Osteocyte (in vitro differentiated cells): ENCODE measurements at regions not wholly inside any gene's neighbourhood (a gene's known extent, or its start where the extent isn't known, plus 50 kb on each side); places are given as distances from the start of the nearest gene placed in this dataset.
"Not testable (repeated sequence)": the region's sequence is repeated elsewhere in the genome, so short reads cannot be mapped to it uniquely, and the experiment has no call there.

ENCODE experiments used
- DNase-seq: peaks from one replicate; pipeline ENCODE4 v3.0.0; 2021; ENCODE audit warnings: mixed read lengths; ENCODE audit not compliant: unreplicated experiment; ENCODE audit errors: extremely low spot score
- H3K27ac Mint-ChIP-seq: one replicate; pipeline ENCODE4 v1.8.0; 2021; ENCODE audit warnings: mild to moderate bottlenecking, mixed read lengths; ENCODE audit not compliant: unreplicated experiment
- H3K27me3 Mint-ChIP-seq: one replicate; pipeline ENCODE4 v1.8.0; 2021; ENCODE audit warnings: mixed read lengths; ENCODE audit not compliant: unreplicated experiment
- H3K36me3 Mint-ChIP-seq: one replicate; pipeline ENCODE4 v1.8.0; 2021; ENCODE audit warnings: mixed read lengths; ENCODE audit not compliant: unreplicated experiment
- H3K4me1 Mint-ChIP-seq: one replicate; pipeline ENCODE4 v1.8.0; 2021; ENCODE audit warnings: mixed read lengths; ENCODE audit not compliant: unreplicated experiment
- H3K4me3 Mint-ChIP-seq: one replicate; pipeline ENCODE4 v1.8.0; 2021; ENCODE audit warnings: mild to moderate bottlenecking, moderate library complexity, mixed read lengths; ENCODE audit not compliant: unreplicated experiment
- H3K9me3 Mint-ChIP-seq: one replicate; pipeline ENCODE4 v1.8.0; 2021; ENCODE audit warnings: mixed read lengths; ENCODE audit not compliant: unreplicated experiment
- CTCF ChIP-seq: fragments of 200-600 bp; sonication (generic); IDR thresholded peaks from 2 replicates; pipeline ENCODE4 v1.5.0; 2021; ENCODE audit warnings: antibody characterized with exemption, mild to moderate bottlenecking, moderate library complexity

DNA sequence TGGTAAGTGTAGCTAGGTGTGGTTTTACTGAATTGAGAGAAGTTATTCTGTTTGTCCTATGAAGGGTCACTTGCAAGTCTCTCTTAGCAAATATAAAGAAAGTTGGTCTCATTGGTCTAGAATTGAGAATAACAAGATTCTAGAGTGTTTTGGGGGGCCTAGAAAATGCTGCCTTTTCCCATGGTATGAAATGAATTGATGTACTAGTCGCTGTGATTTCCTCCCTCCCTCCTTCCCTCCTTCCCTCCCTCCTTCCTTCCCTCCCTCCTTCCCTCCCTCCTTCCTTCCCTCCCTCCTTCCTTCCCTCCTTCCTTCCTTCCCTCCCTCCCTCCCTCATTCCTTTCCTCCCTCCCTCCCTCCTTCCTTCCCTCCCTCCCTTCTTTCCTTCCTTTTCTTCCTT is 166.7 kb upstream of the RGS6 start:
- DNase-seq: no peak
- TF ChIP-seq CTCF: no peak
- peaks cover 5% of the 10 kb centered on the region for H3K9me3 Mint-ChIP-seq
- peaks cover 6% of the 10 kb centered on the region for H3K4me1 Mint-ChIP-seq
- no peak overlapping the region for H3K4me3 Mint-ChIP-seq
- H3K27me3 Mint-ChIP-seq: peaks cover 38% of the 10 kb centered on the region
- H3K36me3 Mint-ChIP-seq: peaks cover 2% of the 10 kb centered on the region
- H3K27ac Mint-ChIP-seq: no peak overlapping the region

DNA sequence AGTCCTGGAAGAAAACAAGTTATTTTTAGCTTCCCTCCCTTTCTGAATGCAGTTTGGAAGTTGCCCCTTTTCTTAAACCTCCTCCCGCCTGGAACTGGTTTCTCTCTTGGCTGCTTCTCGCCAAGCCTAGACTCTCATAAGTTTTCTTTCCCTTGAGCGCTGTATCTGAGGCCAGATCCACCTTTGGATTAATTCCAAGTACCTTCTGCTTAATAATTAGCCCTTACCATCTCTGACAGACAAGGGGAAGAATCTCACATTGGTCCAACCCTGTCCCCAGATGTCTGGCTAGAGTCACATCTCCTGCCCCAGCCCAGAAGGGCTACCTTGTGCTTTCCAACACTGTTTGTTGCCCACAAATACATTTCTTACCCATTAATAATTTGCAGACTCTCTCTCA is 161.8 kb upstream of the RGS6 start:
- no peak for DNase-seq
- H3K27me3 Mint-ChIP-seq: peaks cover 41% of the 10 kb centered on the region
- no peak overlapping the region for H3K27ac Mint-ChIP-seq
- H3K9me3 Mint-ChIP-seq: peaks cover 12% of the 10 kb centered on the region
- TF ChIP-seq CTCF: no peak
- no peak overlapping the region for H3K4me3 Mint-ChIP-seq
- no peaks in the 10 kb centered on the region for H3K36me3 Mint-ChIP-seq
- H3K4me1 Mint-ChIP-seq: no peaks in the 10 kb centered on the region

GRCh38 chr14:71771421-71771820 is 160.8 kb upstream of the RGS6 start:
- Mint-ChIP-seq H3K9me3 (peaks cover 12% of the 10 kb centered on the region), H3K27me3 (peaks cover 34% of the 10 kb centered on the region)
- H3K27ac Mint-ChIP-seq, H3K36me3 Mint-ChIP-seq, H3K4me1 Mint-ChIP-seq, H3K4me3 Mint-ChIP-seq, DNase-seq: not testable (repeated sequence)

- not testable (repeated sequence) for H3K4me3 Mint-ChIP-seq, DNase-seq, H3K27ac Mint-ChIP-seq, H3K36me3 Mint-ChIP-seq, H3K4me1 Mint-ChIP-seq
- H3K27me3 Mint-ChIP-seq: peaks cover 30% of the 10 kb centered on the region
- H3K9me3 Mint-ChIP-seq: peaks cover 12% of the 10 kb centered on the region
Observed at GRCh38 chr14:71771996-71772395, 160.2 kb upstream of the RGS6 start.

GRCh38 chr14:71773898-71774481 is 158.2 kb upstream of the RGS6 start:
- DNase-seq: no peak
- Mint-ChIP-seq H3K27me3 (peaks cover 20% of the 10 kb centered on the region), H3K4me3 (no peak overlapping the region), H3K27ac (no peak overlapping the region), H3K9me3 (peaks cover 12% of the 10 kb centered on the region), H3K4me1 (peaks cover 4% of the 10 kb centered on the region), H3K36me3 (no peaks in the 10 kb centered on the region)
- no peak for TF ChIP-seq CTCF

DNA sequence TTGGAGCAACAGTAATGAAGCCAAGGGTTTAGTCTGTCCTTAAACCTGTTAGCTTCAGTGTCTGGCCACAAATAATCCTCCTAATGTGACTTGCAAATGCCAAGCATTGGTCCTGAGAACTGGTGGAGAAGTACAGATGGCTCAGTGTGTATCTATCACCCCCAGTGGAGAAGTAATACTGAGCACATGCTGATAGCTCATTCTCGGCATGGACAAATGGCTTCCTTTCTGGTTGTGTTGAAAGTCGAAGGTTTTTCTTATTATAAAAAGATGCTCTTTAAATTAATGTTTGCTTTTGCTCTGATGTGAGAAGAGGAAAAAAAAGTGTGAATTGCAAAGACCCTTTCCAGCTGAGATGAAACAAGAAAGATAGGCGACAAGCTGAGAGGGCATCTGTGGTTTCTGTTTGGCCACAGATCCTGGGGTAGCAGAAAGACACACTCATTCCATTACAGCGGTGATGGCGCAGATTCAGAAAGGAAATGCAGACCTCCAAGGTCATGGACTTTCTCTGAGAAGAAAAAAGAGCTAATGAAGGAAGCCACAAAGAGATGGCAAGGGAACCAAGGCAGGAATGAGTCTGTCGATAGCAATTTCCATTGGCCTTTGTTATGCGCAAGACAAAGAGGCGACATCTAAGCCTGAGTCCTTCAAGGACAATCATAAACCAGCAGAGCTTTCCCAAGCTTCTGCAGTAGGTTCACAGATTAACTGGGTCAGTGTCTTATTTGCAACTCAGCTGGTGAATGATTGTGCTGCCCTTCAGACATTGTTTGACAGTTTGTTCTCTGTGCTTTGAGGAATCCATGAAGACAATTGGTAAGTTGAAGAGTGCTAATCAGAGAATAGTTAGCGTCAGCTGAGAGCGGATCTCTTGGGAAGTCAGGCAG is 155.5 kb upstream of the RGS6 start:
- TF ChIP-seq CTCF: no peak
- no peak overlapping the region for H3K27ac Mint-ChIP-seq
- H3K4me1 Mint-ChIP-seq: peaks cover 4% of the 10 kb centered on the region
- no peak for DNase-seq
- no peaks in the 10 kb centered on the region for H3K36me3 Mint-ChIP-seq
- H3K27me3 Mint-ChIP-seq: peaks cover 13% of the 10 kb centered on the region
- no peak overlapping the region for H3K4me3 Mint-ChIP-seq
- H3K9me3 Mint-ChIP-seq: peaks cover 7% of the 10 kb centered on the region
